SU-DHL-6 (cell line): ENCODE measurements at regions not wholly inside any gene's neighbourhood (a gene's known extent, or its start where the extent isn't known, plus 50 kb on each side); places are given as distances from the start of the nearest gene placed in this dataset.
"Not testable (repeated sequence)": the region's sequence is repeated elsewhere in the genome, so short reads cannot be mapped to it uniquely, and the experiment has no call there.

ENCODE experiments used
- H2AFZ ChIP-seq: fragments of 200-600 bp; sonication (generic); 2 replicates; pipeline ENCODE4 v1.6.1; 2014; ENCODE audit warnings: low read depth, mild to moderate bottlenecking, moderate library complexity, mixed read lengths, antibody characterized with exemption, low read length; ENCODE audit not compliant: severe bottlenecking
- H3F3A ChIP-seq: fragments of 200-600 bp; shearing (Covaris generic); 2 replicates; pipeline ENCODE4 v1.6.0; 2016; ENCODE audit warnings: antibody characterized with exemption, mild to moderate bottlenecking; ENCODE audit not compliant: insufficient read depth
- H3K27ac ChIP-seq: fragments of 200-600 bp; sonication (generic); 2 replicates; pipeline ENCODE4 v1.5.1; 2016; ENCODE audit warnings: low read depth, mild to moderate bottlenecking, low read length, moderate library complexity, mixed read lengths
- H3K27me3 ChIP-seq: fragments of 200-600 bp; sonication (generic), shearing (Covaris generic); 2 replicates; pipeline ENCODE4 v1.6.0; 2014; ENCODE audit warnings: mild to moderate bottlenecking, low read length
- H3K36me3 ChIP-seq: fragments of 200-600 bp; sonication (generic); 2 replicates; pipeline ENCODE4 v1.6.1; 2014; ENCODE audit warnings: mild to moderate bottlenecking, low read length, mixed read lengths
- H3K4me2 ChIP-seq: fragments of 300-600, 200-600 bp; shearing (Covaris generic), sonication (generic); 2 replicates; pipeline ENCODE4 v1.6.0; 2014; ENCODE audit warnings: low read length, low read depth, mild to moderate bottlenecking; ENCODE audit not compliant: poor library complexity, severe bottlenecking
- H3K4me3 ChIP-seq: fragments of 200-600 bp; sonication (generic); 2 replicates; pipeline ENCODE4 v1.5.1; 2014; ENCODE audit warnings: antibody characterized with exemption, low read length, mild to moderate bottlenecking, mixed read lengths; ENCODE audit not compliant: insufficient read depth, poor library complexity, severe bottlenecking
- H3K79me2 ChIP-seq: fragments of 200-600 bp; sonication (generic); 2 replicates; pipeline ENCODE4 v1.6.1; 2014; ENCODE audit warnings: mild to moderate bottlenecking, low read length, moderate library complexity; ENCODE audit not compliant: insufficient read depth
- H3K9ac ChIP-seq: fragments of 200-600 bp; sonication (generic); 2 replicates; pipeline ENCODE4 v1.7.0; 2014; ENCODE audit warnings: mild to moderate bottlenecking, low read length
- H3K9me2 ChIP-seq: fragments of 200-600 bp; sonication (generic); replicated peaks from 2 replicates; pipeline ENCODE4 v1.6.1; 2014; ENCODE audit warnings: low read length; ENCODE audit not compliant: insufficient read depth
- H3K9me3 ChIP-seq: fragments of 200-600 bp; sonication (generic); 2 replicates; pipeline ENCODE4 v1.6.1; 2014; ENCODE audit warnings: low read length, mixed read lengths; ENCODE audit not compliant: insufficient read depth
- H4K20me1 ChIP-seq: fragments of 200-600 bp; sonication (generic); 2 replicates; pipeline ENCODE4 v1.6.1; 2014; ENCODE audit warnings: low read depth, mild to moderate bottlenecking, antibody characterized with exemption, low read length, moderate library complexity, mixed read lengths
- CTCF ChIP-seq: fragments of 200-600 bp; sonication (generic); IDR thresholded peaks from one replicate; pipeline ENCODE4 v1.5.1; 2017; ENCODE audit warnings: antibody characterized with exemption, mild to moderate bottlenecking, low read length, moderate library complexity; ENCODE audit not compliant: insufficient read depth, poor library complexity, severe bottlenecking
- EZH2phosphoT487 ChIP-seq: fragments of 200-600 bp; sonication (generic), shearing (Covaris generic); conservative IDR thresholded peaks from 2 replicates; pipeline ENCODE4 v1.6.1; 2018; ENCODE audit warnings: mild to moderate bottlenecking, antibody characterized with exemption, low read length, moderate library complexity, mixed read lengths

- no peak overlapping the region for H3K4me2 ChIP-seq
- H3K27ac ChIP-seq = no peak overlapping the region
- H2AFZ ChIP-seq = no peak overlapping the region
- no peaks in the 10 kb centered on the region for H3K27me3 ChIP-seq
- H3K36me3 ChIP-seq = no peaks in the 10 kb centered on the region
- no peak overlapping the region for H3K4me3 ChIP-seq
- H4K20me1 ChIP-seq = no peaks in the 10 kb centered on the region
- H3K9me2 ChIP-seq = no peaks in the 10 kb centered on the region
- no peaks in the 10 kb centered on the region for H3K79me2 ChIP-seq
- no peak overlapping the region for H3K9ac ChIP-seq
- no peaks in the 10 kb centered on the region for H3K9me3 ChIP-seq
- TF ChIP-seq EZH2phosphoT487 = no peak
- TF ChIP-seq CTCF = no peak
- H3F3A ChIP-seq = no peaks in the 10 kb centered on the region
Observed at GRCh38 chr14:36418937-36419336, 98.5 kb upstream of the MBIP start.

GRCh38 chr14:36411951-36412350 lies 91.5 kb upstream of the MBIP start:
- not testable (repeated sequence) for H3K36me3 ChIP-seq, H3K9me3 ChIP-seq, H3K4me2 ChIP-seq, H3K27me3 ChIP-seq, H3F3A ChIP-seq, H4K20me1 ChIP-seq, H2AFZ ChIP-seq, H3K79me2 ChIP-seq, H3K9ac ChIP-seq, H3K27ac ChIP-seq, H3K4me3 ChIP-seq, H3K9me2 ChIP-seq

- Histone ChIP-seq H3K79me2 (no peaks in the 10 kb centered on the region), H3K27ac (no peak overlapping the region), H3K4me3 (no peak overlapping the region), H3K36me3 (no peaks in the 10 kb centered on the region), H3F3A (no peaks in the 10 kb centered on the region), H3K9me3 (no peaks in the 10 kb centered on the region), H3K4me2 (no peak overlapping the region), H2AFZ (no peak overlapping the region), H4K20me1 (no peaks in the 10 kb centered on the region), H3K9me2 (no peaks in the 10 kb centered on the region), H3K9ac (no peak overlapping the region), H3K27me3 (no peaks in the 10 kb centered on the region)
- TF ChIP-seq EZH2phosphoT487 = no peak
- no peak for TF ChIP-seq CTCF
Observed at GRCh38 chr14:36408388-36408787, 88.0 kb upstream of the MBIP start.

GRCh38 chr14:36405589-36406274 lies 85.3 kb upstream of the MBIP start:
- no peak overlapping the region for H3K9ac ChIP-seq
- no peaks in the 10 kb centered on the region for H4K20me1 ChIP-seq
- H3K79me2 ChIP-seq = no peaks in the 10 kb centered on the region
- no peak overlapping the region for H3K4me2 ChIP-seq
- no peak overlapping the region for H2AFZ ChIP-seq
- H3K4me3 ChIP-seq = no peak overlapping the region
- no peak for TF ChIP-seq EZH2phosphoT487
- no peak for TF ChIP-seq CTCF
- no peaks in the 10 kb centered on the region for H3K9me3 ChIP-seq
- no peaks in the 10 kb centered on the region for H3K9me2 ChIP-seq
- no peaks in the 10 kb centered on the region for H3K36me3 ChIP-seq
- no peaks in the 10 kb centered on the region for H3F3A ChIP-seq
- no peak overlapping the region for H3K27ac ChIP-seq
- H3K27me3 ChIP-seq = no peaks in the 10 kb centered on the region
